ENCODE measurements at regions not wholly inside any gene's neighbourhood (a gene's known extent, or its start where the extent isn't known, plus 50 kb on each side); places are given as distances from the start of the nearest gene placed in this dataset.

DNA sequence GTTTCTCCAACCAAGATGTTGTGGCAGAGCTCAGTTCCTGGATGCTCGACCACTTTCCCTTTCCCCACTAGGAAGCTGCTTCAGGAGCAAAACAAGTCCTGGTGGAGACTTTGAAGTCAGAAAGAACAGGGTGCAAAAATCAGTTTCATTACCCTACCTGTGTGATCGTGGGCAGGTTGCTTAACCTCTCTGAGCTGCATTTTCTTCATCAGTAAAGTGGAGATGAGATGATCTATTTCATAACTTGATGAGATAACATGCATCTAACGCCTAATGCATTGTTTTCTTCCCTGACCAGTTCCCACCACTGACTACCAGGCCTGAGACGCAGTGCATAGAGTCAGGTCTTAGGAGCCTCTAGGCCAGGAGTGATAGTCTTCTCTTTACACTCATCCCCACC, 470.0 kb downstream of the SOX6 start:
- Histone ChIP-seq H3K27me3 (ENCODE audit: control insufficient read depth, insufficient read depth, low read length) (no peaks in the 10 kb centered on the region), H3K27ac (ENCODE audit: low read length) (no peak overlapping the region), H3K9me3 (ENCODE audit: control insufficient read depth, insufficient read depth, low read depth, low read length) (no peaks in the 10 kb centered on the region), H3K4me1 (ENCODE audit: control insufficient read depth, insufficient read depth, low read length) (no peaks in the 10 kb centered on the region; the same call in 1 of the 2 replicates), H3K4me3 (ENCODE audit: low read depth in 2 of 2, low read length in 2 of 2) (no peak overlapping the region), H3K36me3 (ENCODE audit: control insufficient read depth, insufficient read depth, low read length) (no peaks in the 10 kb centered on the region)
- ChIA-PET POLR2A (no interaction called here), CTCF (no interaction called here)
- no TSS peak for BruUV-seq (replicated peaks)
- in situ Hi-C loops (cut with HindIII; ENCODE audit: low pct_unique_long_range_greater_than_20kb, low sequenced_read_pairs) (no loop called here), intact Hi-C loops (cut with micrococcal nuclease; ENCODE audit: unreplicated experiment) (no loop called here)
- DNase-seq (ENCODE audit: low read depth, low spot score) (no peak), ATAC-seq (no peak)
- TF ChIP-seq, protein P1, sequence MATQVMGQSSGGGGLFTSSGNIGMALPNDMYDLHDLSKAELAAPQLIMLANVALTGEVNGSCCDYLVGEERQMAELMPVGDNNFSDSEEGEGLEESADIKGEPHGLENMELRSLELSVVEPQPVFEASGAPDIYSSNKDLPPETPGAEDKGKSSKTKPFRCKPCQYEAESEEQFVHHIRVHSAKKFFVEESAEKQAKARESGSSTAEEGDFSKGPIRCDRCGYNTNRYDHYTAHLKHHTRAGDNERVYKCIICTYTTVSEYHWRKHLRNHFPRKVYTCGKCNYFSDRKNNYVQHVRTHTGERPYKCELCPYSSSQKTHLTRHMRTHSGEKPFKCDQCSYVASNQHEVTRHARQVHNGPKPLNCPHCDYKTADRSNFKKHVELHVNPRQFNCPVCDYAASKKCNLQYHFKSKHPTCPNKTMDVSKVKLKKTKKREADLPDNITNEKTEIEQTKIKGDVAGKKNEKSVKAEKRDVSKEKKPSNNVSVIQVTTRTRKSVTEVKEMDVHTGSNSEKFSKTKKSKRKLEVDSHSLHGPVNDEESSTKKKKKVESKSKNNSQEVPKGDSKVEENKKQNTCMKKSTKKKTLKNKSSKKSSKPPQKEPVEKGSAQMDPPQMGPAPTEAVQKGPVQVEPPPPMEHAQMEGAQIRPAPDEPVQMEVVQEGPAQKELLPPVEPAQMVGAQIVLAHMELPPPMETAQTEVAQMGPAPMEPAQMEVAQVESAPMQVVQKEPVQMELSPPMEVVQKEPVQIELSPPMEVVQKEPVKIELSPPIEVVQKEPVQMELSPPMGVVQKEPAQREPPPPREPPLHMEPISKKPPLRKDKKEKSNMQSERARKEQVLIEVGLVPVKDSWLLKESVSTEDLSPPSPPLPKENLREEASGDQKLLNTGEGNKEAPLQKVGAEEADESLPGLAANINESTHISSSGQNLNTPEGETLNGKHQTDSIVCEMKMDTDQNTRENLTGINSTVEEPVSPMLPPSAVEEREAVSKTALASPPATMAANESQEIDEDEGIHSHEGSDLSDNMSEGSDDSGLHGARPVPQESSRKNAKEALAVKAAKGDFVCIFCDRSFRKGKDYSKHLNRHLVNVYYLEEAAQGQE (IDR thresholded peaks at IDR 0.05; ENCODE audit: insufficient read depth in 1 of 2, low read depth in 2 of 2, low read length in 1 of 2) = no peak
- no peak for TF ChIP-seq POLR2AphosphoS5 (IDR thresholded peaks at IDR 0.05; ENCODE audit: low read depth, low read length)
- TF ChIP-seq TCF7L2 (IDR thresholded peaks at IDR 0.05; ENCODE audit: low read depth, low read length) = no peak
- TF ChIP-seq, protein P2, sequence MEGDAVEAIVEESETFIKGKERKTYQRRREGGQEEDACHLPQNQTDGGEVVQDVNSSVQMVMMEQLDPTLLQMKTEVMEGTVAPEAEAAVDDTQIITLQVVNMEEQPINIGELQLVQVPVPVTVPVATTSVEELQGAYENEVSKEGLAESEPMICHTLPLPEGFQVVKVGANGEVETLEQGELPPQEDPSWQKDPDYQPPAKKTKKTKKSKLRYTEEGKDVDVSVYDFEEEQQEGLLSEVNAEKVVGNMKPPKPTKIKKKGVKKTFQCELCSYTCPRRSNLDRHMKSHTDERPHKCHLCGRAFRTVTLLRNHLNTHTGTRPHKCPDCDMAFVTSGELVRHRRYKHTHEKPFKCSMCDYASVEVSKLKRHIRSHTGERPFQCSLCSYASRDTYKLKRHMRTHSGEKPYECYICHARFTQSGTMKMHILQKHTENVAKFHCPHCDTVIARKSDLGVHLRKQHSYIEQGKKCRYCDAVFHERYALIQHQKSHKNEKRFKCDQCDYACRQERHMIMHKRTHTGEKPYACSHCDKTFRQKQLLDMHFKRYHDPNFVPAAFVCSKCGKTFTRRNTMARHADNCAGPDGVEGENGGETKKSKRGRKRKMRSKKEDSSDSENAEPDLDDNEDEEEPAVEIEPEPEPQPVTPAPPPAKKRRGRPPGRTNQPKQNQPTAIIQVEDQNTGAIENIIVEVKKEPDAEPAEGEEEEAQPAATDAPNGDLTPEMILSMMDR (IDR thresholded peaks at IDR 0.05) = no peak
- no peak for TF ChIP-seq SIN3A (IDR thresholded peaks at IDR 0.05; ENCODE audit: borderline replicate concordance, insufficient read depth, low read depth, low read length)

DNA sequence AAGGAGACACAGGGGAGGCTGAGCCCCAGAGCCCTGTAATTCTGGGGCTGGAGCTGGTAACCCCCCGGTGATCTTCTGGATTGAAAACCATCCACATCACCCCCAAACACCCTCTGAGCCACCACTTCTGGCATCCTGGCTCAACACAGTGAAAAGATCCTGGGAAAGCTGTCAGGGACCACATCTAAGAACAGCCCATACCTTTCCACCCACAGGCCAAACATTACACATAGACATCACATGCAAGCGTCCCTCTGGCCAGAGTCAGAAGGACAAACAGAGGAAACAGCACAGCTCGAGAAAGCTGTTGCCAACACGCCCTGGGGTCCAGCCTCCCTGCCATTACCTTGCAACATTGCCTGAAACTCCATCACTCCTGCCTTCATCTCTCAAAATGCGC, 469.5 kb downstream of the SOX6 start:
- H3K9me3 ChIP-seq (ENCODE audit: control insufficient read depth, insufficient read depth, low read depth, low read length) = no peaks in the 10 kb centered on the region
- in situ Hi-C loops (cut with HindIII; ENCODE audit: low pct_unique_long_range_greater_than_20kb, low sequenced_read_pairs) = no loop called here
- no peak overlapping the region for H3K27ac ChIP-seq (ENCODE audit: low read length)
- no peaks in the 10 kb centered on the region; the same call in 1 of the 2 replicates for H3K4me1 ChIP-seq (ENCODE audit: control insufficient read depth, insufficient read depth, low read length)
- intact Hi-C loops (cut with micrococcal nuclease; ENCODE audit: unreplicated experiment) = no loop called here
- H3K36me3 ChIP-seq (ENCODE audit: control insufficient read depth, insufficient read depth, low read length) = no peaks in the 10 kb centered on the region
- no peaks in the 10 kb centered on the region for H3K27me3 ChIP-seq (ENCODE audit: control insufficient read depth, insufficient read depth, low read length)
- DNase-seq (ENCODE audit: low read depth, low spot score) (no peak), ATAC-seq (no peak)
- no peak overlapping the region for H3K4me3 ChIP-seq (ENCODE audit: low read depth in 2 of 2, low read length in 2 of 2)
- BruUV-seq (replicated peaks) = no TSS peak
- TF ChIP-seq POLR2AphosphoS5 (IDR thresholded peaks at IDR 0.05; ENCODE audit: low read depth, low read length) (no peak), TCF7L2 (IDR thresholded peaks at IDR 0.05; ENCODE audit: low read depth, low read length) (no peak), SIN3A (IDR thresholded peaks at IDR 0.05; ENCODE audit: borderline replicate concordance, insufficient read depth, low read depth, low read length) (no peak)
- TF ChIP-seq, protein P1 (IDR thresholded peaks at IDR 0.05; ENCODE audit: insufficient read depth in 1 of 2, low read depth in 2 of 2, low read length in 1 of 2) = no peak
- TF ChIP-seq, protein P2 (IDR thresholded peaks at IDR 0.05) = no peak
- ChIA-PET POLR2A (no interaction called here), CTCF (no interaction called here)

Data from Panc1 (cell line).